Activated gamma-delta T cell treated with anti-CD3 and anti-CD28 coated beads, Interleukin-2, amount 50 U/mL, for 16 hours (primary cell): ENCODE measurements at regions not wholly inside any gene's neighbourhood (a gene's known extent, or its start where the extent isn't known, plus 50 kb on each side); places are given as distances from the start of the nearest gene placed in this dataset.
"Not testable (repeated sequence)": the region's sequence is repeated elsewhere in the genome, so short reads cannot be mapped to it uniquely, and the experiment has no call there.

Experiments
- DNase-seq: peaks from one replicate; pipeline ENCODE4 v3.0.0-alpha.2; 2020; ENCODE audit warnings: low read depth

- no peak for DNase-seq
Measured at GRCh38 chr1:60271041-60271440, 197.5 kb upstream of the C1orf87 start.

- no peak for DNase-seq
Measured at GRCh38 chr1:60268451-60268850, 194.9 kb upstream of the C1orf87 start.

GRCh38 chr1:60265560-60266535, 192.3 kb upstream of the C1orf87 start:
- DNase-seq, result no peak

- no peak for DNase-seq
Measured at GRCh38 chr1:60262701-60263100, 189.1 kb upstream of the C1orf87 start.

GRCh38 chr1:60257531-60257930, 184.0 kb upstream of the C1orf87 start:
- no peak for DNase-seq

GRCh38 chr1:60255565-60255964, 182.0 kb upstream of the C1orf87 start:
- no peak for DNase-seq

GRCh38 chr1:60251426-60251825, 177.9 kb upstream of the C1orf87 start:
- no peak for DNase-seq

GRCh38 chr1:60247467-60247866, 173.9 kb upstream of the C1orf87 start:
- not testable (repeated sequence) for DNase-seq

GRCh38 chr1:60245324-60245723, 171.8 kb upstream of the C1orf87 start:
- no peak for DNase-seq

GRCh38 chr1:60244906-60245305, 171.3 kb upstream of the C1orf87 start:
- no peak for DNase-seq

- no peak for DNase-seq
Measured at GRCh38 chr1:60235275-60235674, 161.7 kb upstream of the C1orf87 start.

GRCh38 chr1:60234776-60235175, 161.2 kb upstream of the C1orf87 start:
- DNase-seq, result no peak

- DNase-seq, result no peak
Measured at GRCh38 chr1:60229821-60230220, 156.3 kb upstream of the C1orf87 start.

GRCh38 chr1:60228041-60228491, 154.5 kb upstream of the C1orf87 start:
- DNase-seq, result no peak

GRCh38 chr1:60227601-60228000, 154.0 kb upstream of the C1orf87 start:
- no peak for DNase-seq

- no peak for DNase-seq
Measured at GRCh38 chr1:60225486-60225885, 151.9 kb upstream of the C1orf87 start.

GRCh38 chr1:60224523-60224922, 151.0 kb upstream of the C1orf87 start:
- no peak for DNase-seq

- no peak for DNase-seq
Measured at GRCh38 chr1:60223158-60223557, 149.6 kb upstream of the C1orf87 start.

- DNase-seq, result no peak
Measured at GRCh38 chr1:60222360-60223115, 149.0 kb upstream of the C1orf87 start.

GRCh38 chr1:60213253-60213652, 139.7 kb upstream of the C1orf87 start:
- DNase-seq, result no peak

GRCh38 chr1:60196026-60196425, 122.5 kb upstream of the C1orf87 start:
- DNase-seq, result no peak

GRCh38 chr1:60185684-60186083, 112.1 kb upstream of the C1orf87 start:
- no peak for DNase-seq

GRCh38 chr1:60184521-60184920, 111.0 kb upstream of the C1orf87 start:
- DNase-seq, result no peak
